Esophagus squamous epithelium (tissue), 4 donors: ENCODE measurements at regions not wholly inside any gene's neighbourhood (a gene's known extent, or its start where the extent isn't known, plus 50 kb on each side); places are given as distances from the start of the nearest gene placed in this dataset.

Experiments used
- POLR2A ChIP-seq, 4 donors: fragments of 450-650 bp; IDR thresholded peaks; one replicate each; pipeline ENCODE4 v1.6.1; 2017; ENCODE audit warnings: antibody characterized with exemption in 4 of 4, mild to moderate bottlenecking in 4 of 4, moderate library complexity in 3 of 4
- TF ChIP-seq, protein P1 (sequence below), 6 experiments: fragments of 450-650 bp in 4 of 6; fragments of 200-600 bp in 2 of 6; sonication (generic) in 2 of 6; IDR thresholded peaks; one replicate each; pipeline ENCODE4 v1.5.1; 2016 to 2019; ENCODE audit warnings: antibody characterized with exemption in 6 of 6, mild to moderate bottlenecking in 4 of 6, moderate library complexity in 4 of 6

DNA sequence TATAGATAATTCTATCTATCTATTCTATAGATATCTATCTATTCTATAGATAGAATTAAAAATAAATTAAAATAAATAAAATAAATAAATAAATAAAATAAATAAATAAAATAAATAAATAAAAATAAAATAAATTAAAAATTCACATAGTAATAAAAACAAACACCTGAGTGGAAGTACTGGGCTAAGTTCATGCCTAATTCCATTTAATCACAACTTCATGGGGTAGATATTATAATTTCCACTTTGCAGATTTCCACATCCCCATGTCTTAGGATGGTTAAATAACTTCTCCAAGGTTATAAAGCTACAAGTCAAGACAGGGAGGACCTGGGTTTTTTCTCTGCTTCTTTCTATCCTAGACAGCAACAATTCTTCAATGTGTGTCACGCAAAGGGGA is 261.4 kb upstream of the MEX3C start:
- TF ChIP-seq, protein P1, sequence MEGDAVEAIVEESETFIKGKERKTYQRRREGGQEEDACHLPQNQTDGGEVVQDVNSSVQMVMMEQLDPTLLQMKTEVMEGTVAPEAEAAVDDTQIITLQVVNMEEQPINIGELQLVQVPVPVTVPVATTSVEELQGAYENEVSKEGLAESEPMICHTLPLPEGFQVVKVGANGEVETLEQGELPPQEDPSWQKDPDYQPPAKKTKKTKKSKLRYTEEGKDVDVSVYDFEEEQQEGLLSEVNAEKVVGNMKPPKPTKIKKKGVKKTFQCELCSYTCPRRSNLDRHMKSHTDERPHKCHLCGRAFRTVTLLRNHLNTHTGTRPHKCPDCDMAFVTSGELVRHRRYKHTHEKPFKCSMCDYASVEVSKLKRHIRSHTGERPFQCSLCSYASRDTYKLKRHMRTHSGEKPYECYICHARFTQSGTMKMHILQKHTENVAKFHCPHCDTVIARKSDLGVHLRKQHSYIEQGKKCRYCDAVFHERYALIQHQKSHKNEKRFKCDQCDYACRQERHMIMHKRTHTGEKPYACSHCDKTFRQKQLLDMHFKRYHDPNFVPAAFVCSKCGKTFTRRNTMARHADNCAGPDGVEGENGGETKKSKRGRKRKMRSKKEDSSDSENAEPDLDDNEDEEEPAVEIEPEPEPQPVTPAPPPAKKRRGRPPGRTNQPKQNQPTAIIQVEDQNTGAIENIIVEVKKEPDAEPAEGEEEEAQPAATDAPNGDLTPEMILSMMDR (IDR thresholded peaks at IDR 0.05) = no peak
- TF ChIP-seq POLR2A (IDR thresholded peaks at IDR 0.05) = no peak
